SK-N-SH (cell line): ENCODE measurements at regions not wholly inside any gene's neighbourhood (a gene's known extent, or its start where the extent isn't known, plus 50 kb on each side); places are given as distances from the start of the nearest gene placed in this dataset.

Source experiments
- CTCF ChIA-PET: fragments of 300-600, 350-600 bp; formaldehyde crosslinking; extraction: SDS; loops from one replicate; lab custom pipeline; 2021; lab: Yijun Ruan, JAX
- POLR2A ChIA-PET: fragments of 350-600 bp; sonication (Branson Sonifier 250); formaldehyde crosslinking; extraction: SDS; loops from one replicate; lab custom pipeline; 2020; ENCODE audit warnings: antibody characterized with exemption, inconsistent platforms; lab: Yijun Ruan, JAX
- DNase-seq: peaks from one replicate; pipeline ENCODE4 v3.0.0; 2012
- H2AFZ ChIP-seq: fragments of 200-600 bp; sonication (generic); 2 replicates; pipeline ENCODE4 v1.8.1; 2016; ENCODE audit warnings: antibody characterized with exemption, mild to moderate bottlenecking, low read depth
- H3F3A ChIP-seq: fragments of 200-600 bp; sonication (generic); replicated peaks from 2 replicates; pipeline ENCODE3; 2016; ENCODE audit warnings: antibody characterized with exemption, mild to moderate bottlenecking; ENCODE audit not compliant: insufficient read depth
- H3K27ac ChIP-seq, 2 experiments: fragments of 200-500 bp in 1 of 2; fragments of 200-600 bp in 1 of 2; sonication (Bioruptor generic) in 1 of 2; sonication (generic), shearing (Covaris generic) in 1 of 2; 2 replicates each; pipeline versions ENCODE4 v1.5.1 to v1.6.1; 2014 to 2016; ENCODE audit warnings: low read depth in 2 of 2, inconsistent platforms in 1 of 2, low read length in 1 of 2, mild to moderate bottlenecking in 1 of 2, mixed read lengths in 1 of 2
- H3K27me3 ChIP-seq: fragments of 200-600 bp; sonication (generic), shearing (Covaris generic); 2 replicates; pipeline ENCODE4 v1.6.1; 2016; ENCODE audit warnings: mixed run types; ENCODE audit not compliant: insufficient read depth
- H3K36me3 ChIP-seq, 2 experiments: fragments of 200-500 bp in 1 of 2; fragments of 200-600 bp in 1 of 2; sonication (Bioruptor generic) in 1 of 2; sonication (generic) in 1 of 2; replicated peaks in 1 of 2; 2 replicates each; pipeline versions ENCODE3 to v1.5.1; 2014 to 2016; ENCODE audit warnings: low read length in 1 of 2, mild to moderate bottlenecking in 1 of 2; ENCODE audit not compliant: insufficient read depth in 2 of 2, control insufficient read depth in 1 of 2
- H3K4me1 ChIP-seq, 2 experiments: fragments of 200-500 bp in 1 of 2; fragments of 200-600 bp in 1 of 2; sonication (Bioruptor generic) in 1 of 2; sonication (generic), shearing (Covaris generic) in 1 of 2; 2 replicates each; pipeline versions ENCODE4 v1.5.1 to v1.6.1; 2014 to 2016; ENCODE audit warnings: low read depth in 1 of 2, low read length in 1 of 2, mixed run types in 1 of 2; ENCODE audit not compliant: insufficient read depth in 2 of 2, control insufficient read depth in 1 of 2
- H3K4me2 ChIP-seq: fragments of 200-600 bp; sonication (generic), shearing (Covaris generic); 2 replicates; pipeline ENCODE4 v1.6.1; 2017; ENCODE audit warnings: mixed run types
- H3K4me3 ChIP-seq, 2 experiments: fragments of 200-500 bp in 1 of 2; fragments of 200-600 bp in 1 of 2; sonication (Bioruptor generic) in 1 of 2; sonication (generic), shearing (Covaris generic) in 1 of 2; 2 replicates each; pipeline versions ENCODE4 v1.5.1 to v1.8.1; 2014 to 2016; ENCODE audit warnings: low read depth in 2 of 2, inconsistent platforms in 1 of 2, low read length in 1 of 2, mild to moderate bottlenecking in 1 of 2, mixed read lengths in 1 of 2, moderate library complexity in 1 of 2
- H3K79me2 ChIP-seq: fragments of 200-600 bp; sonication (generic); 2 replicates; pipeline ENCODE4 v1.8.1; 2017; ENCODE audit warnings: mild to moderate bottlenecking; ENCODE audit not compliant: insufficient read depth
- H3K9ac ChIP-seq: fragments of 200-600 bp; sonication (generic); 2 replicates; pipeline ENCODE4 v1.6.1; 2017; ENCODE audit warnings: mixed run types
- H3K9me2 ChIP-seq: fragments of 200-600 bp; sonication (generic); 2 replicates; pipeline ENCODE4 v1.6.1; 2017; ENCODE audit warnings: mixed run types
- H3K9me3 ChIP-seq: fragments of 200-600 bp; sonication (generic); 2 replicates; pipeline ENCODE4 v1.6.1; 2017; ENCODE audit warnings: mixed run types, mild to moderate bottlenecking, moderate library complexity
- H4K20me1 ChIP-seq: fragments of 200-600 bp; sonication (generic); 2 replicates; pipeline ENCODE4 v1.6.1; 2017; ENCODE audit warnings: mild to moderate bottlenecking, mixed run types; ENCODE audit not compliant: insufficient read depth
- CHD2 ChIP-seq: fragments of 150-350 bp; IDR thresholded peaks from 2 replicates; pipeline ENCODE4 v1.6.1; 2018; ENCODE audit warnings: low read length; ENCODE audit not compliant: partially characterized antibody
- EP300 ChIP-seq, 2 experiments: IDR thresholded peaks; 2 replicates each; pipeline versions ENCODE4 v1.4.0 to v1.6.1; 2012; ENCODE audit warnings: borderline replicate concordance in 1 of 2, low read depth in 1 of 2, low read length in 1 of 2
- FOXJ3 ChIP-seq: sonication (generic); formaldehyde crosslinking; IDR thresholded peaks from 2 replicates; pipeline ENCODE4 v1.5.1; 2020; ENCODE audit warnings: mild to moderate bottlenecking, missing genetic modification reagents
- GABPA ChIP-seq: IDR thresholded peaks from 2 replicates; pipeline ENCODE4 v1.4.0; 2012; ENCODE audit warnings: low read depth, mild to moderate bottlenecking
- GATA2 ChIP-seq: sonication (generic); formaldehyde crosslinking; IDR thresholded peaks from 2 replicates; pipeline ENCODE4 v1.5.0; 2020; ENCODE audit warnings: mild to moderate bottlenecking, missing genetic modification reagents
- JUND ChIP-seq: IDR thresholded peaks from 2 replicates; pipeline ENCODE4 v1.4.0; 2012
- MEF2A ChIP-seq: IDR thresholded peaks from 2 replicates; pipeline ENCODE4 v1.4.0; 2012; ENCODE audit warnings: low read depth, borderline replicate concordance
- MXI1 ChIP-seq: IDR thresholded peaks from 2 replicates; pipeline ENCODE4 v1.6.1; 2012; ENCODE audit warnings: mild to moderate bottlenecking, low read depth, low read length, improper control_type of control experiment
- NFIC ChIP-seq: IDR thresholded peaks from 2 replicates; pipeline ENCODE4 v1.4.0; 2012; ENCODE audit warnings: borderline replicate concordance
- NRF1 ChIP-seq: IDR thresholded peaks from 2 replicates; pipeline ENCODE4 v1.6.1; 2012; ENCODE audit warnings: low read depth, mild to moderate bottlenecking, low read length
- POLR2AphosphoS5 ChIP-seq: IDR thresholded peaks from 2 replicates; pipeline ENCODE4 v1.6.1; 2012; ENCODE audit warnings: low read depth, low read length
- RAD21 ChIP-seq: IDR thresholded peaks from 2 replicates; pipeline ENCODE4 v1.6.1; 2012; ENCODE audit warnings: mild to moderate bottlenecking, low read length
- RFX5 ChIP-seq: IDR thresholded peaks from 2 replicates; pipeline ENCODE4 v1.6.1; 2012; ENCODE audit warnings: mild to moderate bottlenecking, improper control_type of control experiment, low read length
- RXRA ChIP-seq: IDR thresholded peaks from 2 replicates; pipeline ENCODE4 v1.4.0; 2012; ENCODE audit warnings: low read depth, mild to moderate bottlenecking, borderline replicate concordance
- SMC3 ChIP-seq: IDR thresholded peaks from 2 replicates; pipeline ENCODE4 v1.6.1; 2012; ENCODE audit warnings: low read depth, low read length, improper control_type of control experiment
- TAF1 ChIP-seq: IDR thresholded peaks from 2 replicates; pipeline ENCODE4 v1.6.1; 2012; ENCODE audit warnings: low read depth, mild to moderate bottlenecking, low read length, moderate library complexity, borderline replicate concordance
- TCF12 ChIP-seq: IDR thresholded peaks from 2 replicates; pipeline ENCODE4 v1.4.0; 2012
- WGBS: methylation state at CpG from one replicate; pipeline ENCODE4 v1.1.6; 2017; ENCODE audit warnings: low lambda C conversion rate; 5-methylcytosine and 5-hydroxymethylcytosine counted together
- TF ChIP-seq, protein P1 (sequence below): IDR thresholded peaks from 2 replicates; pipeline ENCODE4 v1.4.0; 2012; ENCODE audit warnings: low read depth
- TF ChIP-seq, protein P2 (sequence below): IDR thresholded peaks from 2 replicates; pipeline ENCODE4 v1.4.0; 2012; ENCODE audit warnings: low read depth, borderline replicate concordance

DNA sequence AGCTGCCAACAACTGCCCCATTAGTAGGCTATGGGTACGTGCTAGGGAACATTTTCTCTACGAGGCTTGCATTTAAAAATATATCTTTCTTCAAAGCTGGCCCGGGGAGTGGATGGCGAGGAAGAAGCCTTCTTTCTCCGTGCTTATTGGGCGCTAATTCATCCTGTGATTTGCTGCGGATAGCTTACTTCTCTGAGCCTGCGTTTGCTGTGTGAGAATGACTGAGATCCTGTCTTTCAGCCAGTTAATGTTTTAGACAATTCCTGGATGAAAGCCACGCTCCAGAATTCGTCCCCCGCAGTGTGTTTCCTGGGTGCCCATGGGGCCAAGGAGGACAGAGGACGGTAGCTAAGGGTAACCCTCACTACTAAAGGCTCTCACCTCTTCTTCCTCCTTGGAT, 57.8 kb upstream of the TARBP1 start:
- WGBS = 92% methylated on average over 12 of the region's 12 CpGs
- H3K36me3 ChIP-seq = no peaks in the 10 kb centered on the region
- no peaks in the 10 kb centered on the region for H3K9me3 ChIP-seq
- H4K20me1 ChIP-seq = no peaks in the 10 kb centered on the region
- no peaks in the 10 kb centered on the region for H3K79me2 ChIP-seq
- H3K9me2 ChIP-seq = no peaks in the 10 kb centered on the region
- H2AFZ ChIP-seq = no peak overlapping the region
- no peak overlapping the region for H3K9ac ChIP-seq
- peaks cover 43 to 77% of the 10 kb centered on the region in 2 experiments for H3K4me1 ChIP-seq
- H3K4me2 ChIP-seq = no peak overlapping the region
- H3F3A ChIP-seq = peaks cover 25% of the 10 kb centered on the region
- no peak overlapping the region; a peak in 1 of 4 replicates for H3K27ac ChIP-seq
- H3K27me3 ChIP-seq = no peaks in the 10 kb centered on the region
- ChIA-PET POLR2A (no interaction called here), CTCF (interaction anchor here (0.9 to 2.1 kb wide), 8 partner anchors 18 to 547 kb away, joined by 3 to 4 read pairs (median 3); no protein-coding TSS in a partner anchor)
- no peak overlapping the region for H3K4me3 ChIP-seq
- no peak for DNase-seq
- TF ChIP-seq FOXJ3 (no peak), EP300 (IDR thresholded peaks at IDR 0.05; ENCODE audit: borderline replicate concordance in 1 of 2, low read depth in 1 of 2, low read length in 1 of 2) (no peak), RXRA (no peak), NFIC (no peak), NRF1 (no peak), RFX5 (no peak), MEF2A (no peak), RAD21 (no peak), TAF1 (no peak), TCF12 (no peak), JUND (no peak), GABPA (no peak), CHD2 (no peak), MXI1 (no peak), SMC3 (no peak), GATA2 (no peak), POLR2AphosphoS5 (no peak)
- TF ChIP-seq, protein P1, sequence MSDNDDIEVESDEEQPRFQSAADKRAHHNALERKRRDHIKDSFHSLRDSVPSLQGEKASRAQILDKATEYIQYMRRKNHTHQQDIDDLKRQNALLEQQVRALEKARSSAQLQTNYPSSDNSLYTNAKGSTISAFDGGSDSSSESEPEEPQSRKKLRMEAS = no peak
- TF ChIP-seq, protein P2, sequence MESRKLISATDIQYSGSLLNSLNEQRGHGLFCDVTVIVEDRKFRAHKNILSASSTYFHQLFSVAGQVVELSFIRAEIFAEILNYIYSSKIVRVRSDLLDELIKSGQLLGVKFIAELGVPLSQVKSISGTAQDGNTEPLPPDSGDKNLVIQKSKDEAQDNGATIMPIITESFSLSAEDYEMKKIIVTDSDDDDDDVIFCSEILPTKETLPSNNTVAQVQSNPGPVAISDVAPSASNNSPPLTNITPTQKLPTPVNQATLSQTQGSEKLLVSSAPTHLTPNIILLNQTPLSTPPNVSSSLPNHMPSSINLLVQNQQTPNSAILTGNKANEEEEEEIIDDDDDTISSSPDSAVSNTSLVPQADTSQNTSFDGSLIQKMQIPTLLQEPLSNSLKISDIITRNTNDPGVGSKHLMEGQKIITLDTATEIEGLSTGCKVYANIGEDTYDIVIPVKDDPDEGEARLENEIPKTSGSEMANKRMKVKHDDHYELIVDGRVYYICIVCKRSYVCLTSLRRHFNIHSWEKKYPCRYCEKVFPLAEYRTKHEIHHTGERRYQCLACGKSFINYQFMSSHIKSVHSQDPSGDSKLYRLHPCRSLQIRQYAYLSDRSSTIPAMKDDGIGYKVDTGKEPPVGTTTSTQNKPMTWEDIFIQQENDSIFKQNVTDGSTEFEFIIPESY = no peak
